ENCODE measurements at regions not wholly inside any gene's neighbourhood (a gene's known extent, or its start where the extent isn't known, plus 50 kb on each side); places are given as distances from the start of the nearest gene placed in this dataset.
"Not testable (repeated sequence)": the region's sequence is repeated elsewhere in the genome, so short reads cannot be mapped to it uniquely, and the experiment has no call there.

DNA sequence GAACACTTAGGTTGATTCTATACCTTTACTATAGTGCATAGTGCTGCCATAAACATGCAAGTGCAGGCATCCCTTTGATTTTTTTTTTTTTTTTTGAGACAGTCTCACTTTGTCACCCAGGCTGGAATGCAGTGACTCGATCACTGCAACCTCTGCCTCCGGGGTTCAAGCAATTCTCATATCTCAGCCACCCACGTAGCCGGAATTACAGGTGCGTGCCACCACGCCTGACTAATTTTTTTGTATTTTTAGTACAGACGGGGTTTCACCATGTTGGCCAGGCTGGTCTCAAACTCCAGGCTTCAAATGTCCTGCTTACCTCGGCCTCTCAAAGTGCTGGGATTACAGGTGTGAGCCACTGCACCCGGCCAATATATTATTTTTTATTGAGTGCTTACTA, 140.0 kb upstream of the OLIG3 start:
- H3K4me3 ChIP-seq (ENCODE audit: low read length); H3K9me3 ChIP-seq (ENCODE audit: low read length): not testable (repeated sequence)

DNA sequence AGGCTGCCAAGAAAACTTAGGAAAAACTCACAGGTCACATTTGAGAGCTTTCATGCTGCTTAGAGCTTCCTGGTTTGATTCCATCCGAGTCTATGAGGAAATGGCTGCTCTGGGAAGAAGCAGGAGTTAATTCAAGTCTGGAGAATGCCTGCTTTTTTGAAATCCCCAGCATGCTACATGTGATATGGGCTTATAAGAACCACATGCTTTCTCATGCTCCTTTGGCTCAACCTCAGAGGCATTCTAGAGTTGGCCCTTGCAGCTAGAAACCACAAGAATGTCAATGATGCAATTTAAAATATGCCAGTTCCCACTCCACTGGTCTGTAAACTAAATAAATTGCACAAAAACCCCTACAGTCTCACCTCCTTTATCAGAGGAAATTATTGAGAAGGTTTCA, 142.9 kb upstream of the OLIG3 start:
- no peaks in the 10 kb centered on the region for H3K4me1 ChIP-seq (ENCODE audit: insufficient read depth, low read length)
- H3K36me3 ChIP-seq (ENCODE audit: insufficient read depth, low read length): no peaks in the 10 kb centered on the region
- H2AFZ ChIP-seq (ENCODE audit: low read depth, low read length): no peak overlapping the region
- H3K4me3 ChIP-seq (ENCODE audit: low read length): no peak overlapping the region
- no peaks in the 10 kb centered on the region for H3K9me3 ChIP-seq (ENCODE audit: low read length)
- H3K27me3 ChIP-seq (ENCODE audit: insufficient read depth, low read length): no peaks in the 10 kb centered on the region

More for the DNA sequence above, 140.0 kb upstream of the OLIG3 start:
- H3K27me3 ChIP-seq (ENCODE audit: insufficient read depth, low read length); H3K4me1 ChIP-seq (ENCODE audit: insufficient read depth, low read length); H3K36me3 ChIP-seq (ENCODE audit: insufficient read depth, low read length); H2AFZ ChIP-seq (ENCODE audit: low read depth, low read length): not testable (repeated sequence)

DNA sequence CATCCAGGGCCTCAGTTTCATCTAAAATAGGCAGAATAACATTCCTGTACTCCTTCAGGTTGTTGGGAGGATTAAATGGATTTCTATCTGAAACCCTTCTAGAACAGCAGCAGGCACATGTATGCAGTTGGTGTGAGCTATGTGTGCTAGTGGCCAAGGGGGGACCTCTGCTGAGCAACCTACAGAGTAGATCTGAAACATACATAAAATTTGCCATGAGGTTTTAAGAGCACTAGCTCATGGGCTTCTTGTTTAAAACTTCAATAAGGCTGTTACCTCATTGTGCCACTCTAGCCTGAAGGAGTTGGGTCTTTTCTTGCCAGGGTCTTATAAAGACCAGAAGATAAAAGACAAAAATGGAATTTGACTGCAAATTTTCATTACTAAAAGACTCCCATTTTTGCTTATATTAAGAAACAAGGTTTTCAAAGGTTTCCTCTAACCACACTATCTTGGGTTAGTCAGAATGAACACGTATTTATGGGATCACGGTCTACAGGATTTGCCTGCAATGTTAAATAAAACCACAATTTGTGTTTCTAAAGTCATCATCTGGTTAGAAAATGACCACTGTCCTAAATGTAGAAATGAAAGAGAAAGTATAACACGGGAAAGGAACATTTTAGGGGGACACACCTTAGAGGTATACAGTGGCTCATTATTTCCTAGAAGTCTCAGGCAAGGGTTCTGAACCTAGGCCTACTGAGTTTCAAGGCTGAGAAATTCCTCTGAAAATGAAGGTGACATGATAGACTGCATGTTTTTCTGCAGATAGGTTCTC, 144.9 kb upstream of the OLIG3 start:
- Histone ChIP-seq H3K9me3 (ENCODE audit: low read length) (no peaks in the 10 kb centered on the region), H3K4me3 (ENCODE audit: low read length) (no peak overlapping the region)

DNA sequence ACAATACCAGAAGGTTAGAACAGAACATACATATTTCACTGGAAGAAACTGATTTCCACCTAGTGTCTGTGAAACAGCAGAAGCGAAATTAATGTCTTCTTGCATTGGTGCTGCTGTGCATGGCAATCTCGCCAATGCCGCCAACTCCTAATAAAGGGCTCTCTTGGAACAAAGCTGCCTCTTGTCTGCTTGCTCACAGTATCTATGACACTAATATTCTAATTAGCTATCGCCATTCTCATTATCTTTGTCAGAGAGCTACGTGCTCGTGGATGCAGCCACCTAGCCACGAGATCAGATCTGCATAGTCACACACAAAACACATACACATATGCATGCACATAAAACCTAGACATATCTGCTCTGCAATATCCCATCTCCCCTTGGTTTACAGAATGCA, 145.9 kb upstream of the OLIG3 start:
- H3K9me3 ChIP-seq (ENCODE audit: low read length): no peaks in the 10 kb centered on the region
- H3K4me3 ChIP-seq (ENCODE audit: low read length): no peak overlapping the region
- no peaks in the 10 kb centered on the region for H3K27me3 ChIP-seq (ENCODE audit: insufficient read depth, low read length)
- H2AFZ ChIP-seq (ENCODE audit: low read depth, low read length): no peak overlapping the region
- H3K36me3 ChIP-seq (ENCODE audit: insufficient read depth, low read length): no peaks in the 10 kb centered on the region
- H3K4me1 ChIP-seq (ENCODE audit: insufficient read depth, low read length): no peaks in the 10 kb centered on the region

More for the DNA sequence above, 144.9 kb upstream of the OLIG3 start:
- no peaks in the 10 kb centered on the region for H3K4me1 ChIP-seq (ENCODE audit: insufficient read depth, low read length)
- no peak overlapping the region for H2AFZ ChIP-seq (ENCODE audit: low read depth, low read length)
- H3K36me3 ChIP-seq (ENCODE audit: insufficient read depth, low read length): no peaks in the 10 kb centered on the region
- no peaks in the 10 kb centered on the region for H3K27me3 ChIP-seq (ENCODE audit: insufficient read depth, low read length)

DNA sequence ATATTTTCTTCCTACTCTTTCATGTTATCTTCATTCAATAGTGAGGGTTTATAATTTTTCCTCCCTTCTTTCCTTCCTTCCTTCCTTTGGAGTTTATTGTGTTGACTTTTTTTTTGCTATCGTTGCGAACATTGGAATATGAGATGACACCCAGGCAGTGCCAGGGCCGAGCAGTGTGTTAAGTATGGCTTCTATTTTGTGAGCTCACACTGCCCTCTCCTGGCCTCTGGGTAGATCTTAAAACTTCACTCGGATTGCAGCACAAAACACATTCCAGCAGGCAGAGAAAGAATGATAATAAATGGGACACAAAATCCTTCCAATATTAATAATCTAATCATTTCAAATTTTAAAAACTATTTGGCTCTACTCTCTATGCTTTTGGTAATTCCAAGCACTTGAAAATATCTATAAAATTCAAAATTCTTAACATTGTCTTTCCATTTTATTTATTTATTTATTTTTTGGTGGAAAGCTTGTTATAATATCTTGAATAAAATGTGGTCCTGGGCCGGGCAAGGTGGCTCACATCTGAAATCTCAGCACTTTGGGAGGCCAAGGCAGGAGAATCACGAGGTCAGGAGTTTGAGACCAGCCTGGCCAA, 147.4 kb upstream of the OLIG3 start:
- H3K9me3 ChIP-seq (ENCODE audit: low read length): no peaks in the 10 kb centered on the region
- no peaks in the 10 kb centered on the region for H3K27me3 ChIP-seq (ENCODE audit: insufficient read depth, low read length)
- H3K36me3 ChIP-seq (ENCODE audit: insufficient read depth, low read length): no peaks in the 10 kb centered on the region

DNA sequence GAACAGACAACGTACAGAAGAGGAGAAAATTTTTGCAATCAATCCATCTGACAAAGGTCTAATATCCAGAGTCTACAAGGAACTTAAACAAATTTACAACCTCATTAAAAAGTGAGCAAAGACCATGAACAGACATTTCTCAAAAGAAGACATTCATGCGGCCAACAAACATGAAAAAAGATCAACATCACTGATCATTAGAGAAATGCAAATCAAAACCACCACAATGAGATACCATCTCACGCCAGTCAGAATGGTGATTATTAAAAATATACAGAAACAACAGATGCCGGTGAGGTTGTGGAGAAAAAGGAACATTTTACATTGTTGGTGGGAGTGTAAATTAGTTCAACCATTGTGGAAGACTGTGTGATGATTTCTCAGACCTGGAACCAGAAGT, 149.0 kb upstream of the OLIG3 start:
- not testable (repeated sequence) for H3K4me1 ChIP-seq (ENCODE audit: insufficient read depth, low read length); H3K4me3 ChIP-seq (ENCODE audit: low read length); H2AFZ ChIP-seq (ENCODE audit: low read depth, low read length); H3K27me3 ChIP-seq (ENCODE audit: insufficient read depth, low read length); H3K36me3 ChIP-seq (ENCODE audit: insufficient read depth, low read length); H3K9me3 ChIP-seq (ENCODE audit: low read length)

More for the DNA sequence above, 147.4 kb upstream of the OLIG3 start:
- H3K4me3 ChIP-seq (ENCODE audit: low read length): no peak overlapping the region
- H3K4me1 ChIP-seq (ENCODE audit: insufficient read depth, low read length): no peaks in the 10 kb centered on the region
- no peak overlapping the region for H2AFZ ChIP-seq (ENCODE audit: low read depth, low read length)

DNA sequence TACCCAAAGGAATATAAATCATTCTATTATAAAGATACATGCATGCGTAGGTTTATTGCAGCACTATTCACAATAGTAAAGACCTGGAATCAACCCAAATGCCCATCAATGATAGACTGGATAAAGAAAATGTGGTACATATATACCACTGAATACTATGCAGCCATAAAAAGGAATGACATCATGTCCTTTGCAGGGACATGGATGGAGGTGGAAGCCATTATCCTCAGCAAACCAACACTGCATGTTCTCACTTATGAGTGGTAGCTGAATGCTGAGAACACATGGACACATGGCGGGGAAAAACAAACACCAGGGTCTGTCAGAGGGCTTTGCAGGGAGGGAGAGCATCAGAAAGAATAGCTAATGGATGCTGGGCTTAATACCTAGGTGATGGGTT, 149.4 kb upstream of the OLIG3 start:
- not testable (repeated sequence) for H3K9me3 ChIP-seq (ENCODE audit: low read length); H3K4me1 ChIP-seq (ENCODE audit: insufficient read depth, low read length); H3K4me3 ChIP-seq (ENCODE audit: low read length); H2AFZ ChIP-seq (ENCODE audit: low read depth, low read length); H3K36me3 ChIP-seq (ENCODE audit: insufficient read depth, low read length); H3K27me3 ChIP-seq (ENCODE audit: insufficient read depth, low read length)

DNA sequence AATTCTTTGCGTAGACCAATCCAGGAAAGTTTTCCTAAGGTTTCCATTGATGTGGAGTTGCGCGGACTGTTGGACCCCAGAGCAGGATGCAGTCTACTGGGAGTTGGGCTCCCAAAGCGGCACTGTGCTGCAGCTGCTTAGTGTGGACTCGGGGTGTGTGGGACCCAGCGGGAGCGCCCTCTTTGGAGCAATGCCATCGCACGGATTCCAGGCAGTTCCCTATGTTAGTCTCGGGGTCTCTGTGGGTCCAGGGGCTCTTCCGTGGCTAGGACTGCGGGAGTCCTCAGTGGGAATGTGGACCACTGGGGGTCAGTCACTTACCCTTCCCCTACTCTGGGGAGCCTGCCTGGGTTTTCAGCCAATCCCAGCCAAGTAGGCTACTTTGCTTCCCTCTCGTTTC, 151.7 kb upstream of the OLIG3 start:
- Histone ChIP-seq H3K27me3 (ENCODE audit: insufficient read depth, low read length) (no peaks in the 10 kb centered on the region), H3K4me1 (ENCODE audit: insufficient read depth, low read length) (no peaks in the 10 kb centered on the region), H3K9me3 (ENCODE audit: low read length) (no peaks in the 10 kb centered on the region), H3K36me3 (ENCODE audit: insufficient read depth, low read length) (no peaks in the 10 kb centered on the region), H3K4me3 (ENCODE audit: low read length) (no peak overlapping the region), H2AFZ (ENCODE audit: low read depth, low read length) (no peak overlapping the region)

DNA sequence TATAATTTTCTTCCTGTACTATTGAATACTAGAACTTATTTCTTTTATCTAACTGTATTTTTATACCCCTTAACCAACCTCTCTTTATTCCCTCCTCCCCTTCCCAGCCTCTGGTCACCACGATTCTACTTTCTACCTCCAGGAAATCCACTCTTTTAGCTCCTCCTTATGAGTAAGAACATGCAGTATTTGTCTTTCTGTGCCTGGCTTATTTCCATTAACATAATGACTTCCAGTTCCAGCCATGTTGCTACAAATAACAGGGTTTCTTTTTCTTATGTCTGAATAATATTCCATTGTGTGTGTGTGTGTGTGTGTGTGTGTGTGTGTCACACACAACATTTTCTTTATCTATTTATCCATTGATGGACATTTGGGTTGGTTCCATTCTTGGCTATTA, 152.3 kb upstream of the OLIG3 start:
- no peak overlapping the region for H2AFZ ChIP-seq (ENCODE audit: low read depth, low read length)
- H3K4me1 ChIP-seq (ENCODE audit: insufficient read depth, low read length): no peaks in the 10 kb centered on the region
- H3K36me3 ChIP-seq (ENCODE audit: insufficient read depth, low read length): no peaks in the 10 kb centered on the region
- no peaks in the 10 kb centered on the region for H3K27me3 ChIP-seq (ENCODE audit: insufficient read depth, low read length)
- no peaks in the 10 kb centered on the region for H3K9me3 ChIP-seq (ENCODE audit: low read length)
- H3K4me3 ChIP-seq (ENCODE audit: low read length): no peak overlapping the region

DNA sequence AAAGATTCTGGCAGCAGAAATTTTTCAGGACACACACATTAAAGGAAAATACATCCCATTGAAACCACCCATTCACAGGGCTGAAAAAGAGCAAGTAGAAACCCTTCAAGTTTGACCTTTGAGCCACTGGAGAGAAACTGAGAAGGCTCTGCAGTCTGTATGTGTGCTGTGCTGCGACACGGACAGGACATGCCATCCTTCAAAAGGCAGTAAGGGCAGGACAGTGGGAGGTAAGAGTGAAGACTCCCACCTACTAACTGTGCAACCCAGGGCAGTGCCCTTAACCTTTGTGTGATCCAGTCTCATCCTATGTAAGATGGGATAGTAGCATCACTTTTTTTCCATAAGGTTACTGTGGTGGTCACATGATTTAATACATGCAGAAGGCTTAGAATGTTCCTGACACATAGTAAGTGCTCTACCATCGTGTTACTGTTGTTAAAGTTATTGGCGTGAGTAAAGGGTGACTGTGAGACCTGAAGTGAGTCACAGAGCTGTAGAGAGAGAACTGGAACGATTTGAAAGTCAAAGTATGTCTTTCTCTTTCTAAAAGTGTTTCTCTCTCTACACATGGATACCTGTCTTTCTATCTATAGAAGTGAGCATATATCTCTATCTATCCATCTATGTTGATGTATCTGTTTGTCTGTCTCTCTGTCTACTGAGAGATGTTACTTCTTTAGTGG, 153.7 kb upstream of the OLIG3 start:
- Histone ChIP-seq H3K4me3 (ENCODE audit: low read length) (no peak overlapping the region), H3K4me1 (ENCODE audit: insufficient read depth, low read length) (no peaks in the 10 kb centered on the region), H3K27me3 (ENCODE audit: insufficient read depth, low read length) (no peaks in the 10 kb centered on the region), H2AFZ (ENCODE audit: low read depth, low read length) (no peak overlapping the region), H3K36me3 (ENCODE audit: insufficient read depth, low read length) (no peaks in the 10 kb centered on the region), H3K9me3 (ENCODE audit: low read length) (no peaks in the 10 kb centered on the region)

DNA sequence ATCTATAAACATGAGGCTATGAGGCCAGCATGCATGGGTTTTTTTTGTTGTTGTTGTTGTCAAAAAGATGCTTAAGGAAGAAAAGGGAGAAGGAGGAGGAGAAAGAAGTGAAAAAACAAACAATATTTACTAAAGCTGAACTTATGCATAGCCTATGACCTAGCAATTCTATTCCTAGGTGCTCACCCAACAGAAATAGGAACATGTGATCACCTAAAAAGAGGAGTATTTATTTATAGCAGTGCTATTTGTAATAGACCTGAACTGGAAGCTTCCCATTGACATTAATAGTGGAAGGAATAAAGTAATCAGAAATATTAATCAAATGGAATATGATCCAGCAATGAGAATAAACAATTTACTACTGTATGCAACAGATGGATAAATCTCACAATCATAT, 156.5 kb upstream of the OLIG3 start:
- Histone ChIP-seq H3K4me1 (ENCODE audit: insufficient read depth, low read length) (no peaks in the 10 kb centered on the region), H3K36me3 (ENCODE audit: insufficient read depth, low read length) (no peaks in the 10 kb centered on the region)

DNA sequence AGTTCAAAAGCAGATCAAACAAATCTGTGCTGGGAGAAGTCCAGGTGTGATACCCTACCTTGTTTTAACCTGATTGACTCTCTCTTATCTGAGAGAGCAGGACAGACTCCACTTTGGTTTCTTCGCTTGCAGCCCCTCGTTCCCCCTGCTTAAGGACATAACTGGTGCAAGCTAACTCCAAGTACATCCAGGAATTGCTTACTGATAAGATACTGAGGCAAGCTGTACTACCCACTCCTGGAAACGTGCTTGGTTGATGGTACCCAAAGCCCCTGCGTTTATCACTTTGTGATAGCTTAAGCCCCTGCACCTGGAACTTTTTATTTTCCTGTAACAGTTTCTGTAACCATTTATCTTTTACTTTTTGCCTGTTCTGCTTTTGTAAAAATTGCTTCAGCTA, 157.0 kb upstream of the OLIG3 start:
- Histone ChIP-seq H3K36me3 (ENCODE audit: insufficient read depth, low read length) (no peaks in the 10 kb centered on the region), H2AFZ (ENCODE audit: low read depth, low read length) (no peak overlapping the region), H3K27me3 (ENCODE audit: insufficient read depth, low read length) (no peaks in the 10 kb centered on the region), H3K4me1 (ENCODE audit: insufficient read depth, low read length) (no peaks in the 10 kb centered on the region), H3K9me3 (ENCODE audit: low read length) (no peaks in the 10 kb centered on the region), H3K4me3 (ENCODE audit: low read length) (no peak overlapping the region)

More for the DNA sequence above, 156.5 kb upstream of the OLIG3 start:
- no peak overlapping the region for H3K4me3 ChIP-seq (ENCODE audit: low read length)
- H3K9me3 ChIP-seq (ENCODE audit: low read length): no peaks in the 10 kb centered on the region
- no peak overlapping the region for H2AFZ ChIP-seq (ENCODE audit: low read depth, low read length)
- no peaks in the 10 kb centered on the region for H3K27me3 ChIP-seq (ENCODE audit: insufficient read depth, low read length)

DNA sequence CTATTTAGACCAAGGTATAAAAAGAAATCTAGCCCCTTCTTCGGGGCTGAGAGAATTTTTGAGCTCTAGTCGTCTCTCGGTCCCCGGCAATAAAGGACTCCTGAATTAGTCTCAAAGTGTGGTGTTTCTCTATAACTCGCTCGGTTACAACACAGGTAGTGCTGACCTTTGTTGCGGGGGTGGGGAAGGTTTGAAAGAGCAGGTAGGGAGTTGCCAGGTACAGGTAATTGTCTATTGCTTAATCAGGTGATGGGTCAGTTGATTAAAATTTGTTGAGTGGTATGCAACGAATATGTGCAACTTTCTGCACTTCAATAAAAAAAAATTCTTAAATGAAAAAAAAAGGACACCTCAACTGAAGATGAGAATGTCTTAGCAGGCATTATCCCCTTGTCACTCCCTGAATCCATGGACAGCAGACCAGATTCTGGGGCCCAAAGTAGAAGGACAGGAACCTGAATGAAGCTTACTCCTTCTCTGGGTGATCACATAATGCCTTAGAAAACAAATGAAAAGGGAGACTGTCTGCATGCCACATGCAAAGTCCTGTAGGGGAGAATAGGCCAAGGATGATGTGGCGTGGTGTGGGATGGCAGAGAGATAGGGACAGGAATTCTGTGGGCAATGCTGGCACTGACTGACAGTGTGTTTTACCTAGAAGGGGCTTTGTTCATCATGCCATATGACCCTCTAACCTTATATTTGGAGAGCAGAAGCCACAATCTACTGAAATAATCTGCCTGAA, 157.6 kb upstream of the OLIG3 start:
- no peaks in the 10 kb centered on the region for H3K9me3 ChIP-seq (ENCODE audit: low read length)
- no peaks in the 10 kb centered on the region for H3K36me3 ChIP-seq (ENCODE audit: insufficient read depth, low read length)
- H3K27me3 ChIP-seq (ENCODE audit: insufficient read depth, low read length): no peaks in the 10 kb centered on the region
- no peak overlapping the region for H2AFZ ChIP-seq (ENCODE audit: low read depth, low read length)
- H3K4me1 ChIP-seq (ENCODE audit: insufficient read depth, low read length): no peaks in the 10 kb centered on the region
- H3K4me3 ChIP-seq (ENCODE audit: low read length): no peak overlapping the region

Data from neuron (in vitro differentiated cells).